ENCODE measurements at regions not wholly inside any gene's neighbourhood (a gene's known extent, or its start where the extent isn't known, plus 50 kb on each side); places are given as distances from the start of the nearest gene placed in this dataset.

DNA sequence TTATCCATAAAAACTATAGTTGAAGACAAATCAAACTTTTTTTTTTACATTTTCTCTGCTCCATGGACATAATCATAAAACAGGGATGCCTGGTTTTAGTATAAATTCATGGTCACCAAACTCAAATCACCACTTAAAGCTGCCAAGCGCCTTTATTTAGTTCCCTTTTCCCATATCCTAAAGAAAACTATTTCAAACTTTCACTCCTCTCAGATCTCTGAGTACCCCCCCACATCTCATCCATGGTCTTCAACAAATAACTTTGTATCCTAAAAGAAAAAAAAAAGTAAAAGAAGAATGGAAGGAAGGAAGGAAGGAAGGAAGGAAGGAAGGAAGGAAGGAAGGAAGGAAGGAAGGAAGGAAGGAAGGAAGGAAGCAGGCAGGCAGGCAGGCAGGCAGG lies 1438.7 kb downstream of the C4orf33 start:
- TF ChIP-seq, protein P1, sequence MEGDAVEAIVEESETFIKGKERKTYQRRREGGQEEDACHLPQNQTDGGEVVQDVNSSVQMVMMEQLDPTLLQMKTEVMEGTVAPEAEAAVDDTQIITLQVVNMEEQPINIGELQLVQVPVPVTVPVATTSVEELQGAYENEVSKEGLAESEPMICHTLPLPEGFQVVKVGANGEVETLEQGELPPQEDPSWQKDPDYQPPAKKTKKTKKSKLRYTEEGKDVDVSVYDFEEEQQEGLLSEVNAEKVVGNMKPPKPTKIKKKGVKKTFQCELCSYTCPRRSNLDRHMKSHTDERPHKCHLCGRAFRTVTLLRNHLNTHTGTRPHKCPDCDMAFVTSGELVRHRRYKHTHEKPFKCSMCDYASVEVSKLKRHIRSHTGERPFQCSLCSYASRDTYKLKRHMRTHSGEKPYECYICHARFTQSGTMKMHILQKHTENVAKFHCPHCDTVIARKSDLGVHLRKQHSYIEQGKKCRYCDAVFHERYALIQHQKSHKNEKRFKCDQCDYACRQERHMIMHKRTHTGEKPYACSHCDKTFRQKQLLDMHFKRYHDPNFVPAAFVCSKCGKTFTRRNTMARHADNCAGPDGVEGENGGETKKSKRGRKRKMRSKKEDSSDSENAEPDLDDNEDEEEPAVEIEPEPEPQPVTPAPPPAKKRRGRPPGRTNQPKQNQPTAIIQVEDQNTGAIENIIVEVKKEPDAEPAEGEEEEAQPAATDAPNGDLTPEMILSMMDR (IDR thresholded peaks at IDR 0.05): no peak
- no peak for TF ChIP-seq ZFX (IDR thresholded peaks at IDR 0.05; ENCODE audit: borderline replicate concordance)
- H3K27ac ChIP-seq: no peak overlapping the region

DNA sequence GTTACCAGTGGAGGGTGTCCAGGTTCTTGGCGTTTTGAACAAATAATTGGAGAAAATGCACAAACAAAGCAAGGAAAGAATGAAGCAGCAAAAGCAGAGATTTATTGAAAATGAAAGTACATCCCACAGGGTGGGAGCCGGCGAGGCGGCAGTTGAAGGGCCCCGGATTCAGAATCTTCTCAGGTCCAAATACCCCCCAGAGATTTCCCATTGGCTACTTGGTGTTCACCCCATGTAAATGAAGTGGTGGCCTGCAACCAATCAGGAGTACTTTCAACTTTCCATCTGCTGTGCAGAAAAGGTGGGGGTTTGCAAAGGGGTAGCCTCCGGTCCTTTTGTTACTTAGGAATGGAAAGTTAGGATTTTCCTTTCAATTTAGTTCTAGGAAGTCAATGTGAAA lies 1447.0 kb downstream of the C4orf33 start:
- TF ChIP-seq ZFX (IDR thresholded peaks at IDR 0.05; ENCODE audit: borderline replicate concordance): no peak
- TF ChIP-seq, protein P1 (IDR thresholded peaks at IDR 0.05): no peak
- H3K27ac ChIP-seq: no peak overlapping the region

DNA sequence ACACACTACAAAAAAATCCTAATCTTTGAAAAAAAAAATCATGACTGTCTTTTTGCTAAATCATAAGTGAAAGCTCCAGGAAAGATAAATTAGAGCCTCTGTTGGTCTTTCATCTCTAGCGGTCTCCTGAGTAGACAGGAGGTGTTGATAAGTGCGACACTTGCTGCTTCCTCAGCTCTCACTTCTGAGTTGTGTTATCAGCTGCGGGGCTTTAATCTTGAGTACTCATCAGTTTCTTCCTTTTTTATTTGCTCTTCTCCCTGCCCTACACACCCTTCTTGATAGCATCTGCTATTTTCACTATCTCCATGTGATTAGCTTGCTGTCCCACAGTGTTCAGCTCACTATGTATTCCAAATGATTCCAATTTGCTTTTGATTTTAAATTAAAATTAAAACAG lies 1449.2 kb downstream of the C4orf33 start:
- H3K27ac ChIP-seq: no peak overlapping the region
- TF ChIP-seq, protein P1 (IDR thresholded peaks at IDR 0.05): no peak
- TF ChIP-seq ZFX (IDR thresholded peaks at IDR 0.05; ENCODE audit: borderline replicate concordance): no peak

DNA sequence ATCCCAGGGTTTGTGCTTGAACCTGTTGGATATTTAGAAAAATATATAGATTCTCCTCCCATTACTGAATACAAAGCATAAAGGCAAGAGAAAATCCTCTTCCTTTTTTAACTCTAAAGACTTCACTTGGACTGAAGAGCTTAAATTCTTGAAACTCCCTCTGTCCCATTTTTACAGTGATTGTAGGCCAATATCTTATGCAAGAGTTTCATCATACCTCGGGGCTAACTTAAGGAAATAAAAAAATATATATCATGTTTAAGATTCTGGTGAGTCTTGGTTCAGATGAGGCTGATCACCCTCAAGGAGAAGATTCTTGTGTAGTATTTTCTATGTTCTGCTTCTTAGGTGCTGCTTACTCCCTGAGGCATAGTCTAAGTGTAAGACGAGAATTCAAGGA lies 1449.6 kb downstream of the C4orf33 start:
- no peak overlapping the region for H3K27ac ChIP-seq
- TF ChIP-seq, protein P1 (IDR thresholded peaks at IDR 0.05): no peak
- no peak for TF ChIP-seq ZFX (IDR thresholded peaks at IDR 0.05; ENCODE audit: borderline replicate concordance)

DNA sequence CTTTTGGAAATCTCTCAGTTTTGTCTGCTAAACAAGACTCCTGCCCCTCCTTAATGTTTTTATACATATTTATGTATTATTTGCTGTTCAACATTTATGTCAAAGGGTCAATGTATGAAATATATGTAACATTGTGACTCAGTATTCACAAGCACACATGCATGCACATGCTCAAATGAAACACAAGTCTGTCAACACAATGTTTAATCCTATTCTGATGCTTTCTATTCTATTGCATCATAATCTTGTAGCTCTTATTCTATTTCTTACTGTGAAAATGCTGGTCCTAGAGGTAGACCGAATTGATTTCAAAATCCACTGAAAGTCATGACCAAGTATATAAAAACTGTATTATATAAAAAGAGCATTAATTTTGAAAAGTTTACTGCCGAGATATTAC lies 1463.3 kb downstream of the C4orf33 start:
- no peak overlapping the region for H3K27ac ChIP-seq
- TF ChIP-seq ZFX (IDR thresholded peaks at IDR 0.05; ENCODE audit: borderline replicate concordance): no peak
- TF ChIP-seq, protein P1 (IDR thresholded peaks at IDR 0.05): no peak

DNA sequence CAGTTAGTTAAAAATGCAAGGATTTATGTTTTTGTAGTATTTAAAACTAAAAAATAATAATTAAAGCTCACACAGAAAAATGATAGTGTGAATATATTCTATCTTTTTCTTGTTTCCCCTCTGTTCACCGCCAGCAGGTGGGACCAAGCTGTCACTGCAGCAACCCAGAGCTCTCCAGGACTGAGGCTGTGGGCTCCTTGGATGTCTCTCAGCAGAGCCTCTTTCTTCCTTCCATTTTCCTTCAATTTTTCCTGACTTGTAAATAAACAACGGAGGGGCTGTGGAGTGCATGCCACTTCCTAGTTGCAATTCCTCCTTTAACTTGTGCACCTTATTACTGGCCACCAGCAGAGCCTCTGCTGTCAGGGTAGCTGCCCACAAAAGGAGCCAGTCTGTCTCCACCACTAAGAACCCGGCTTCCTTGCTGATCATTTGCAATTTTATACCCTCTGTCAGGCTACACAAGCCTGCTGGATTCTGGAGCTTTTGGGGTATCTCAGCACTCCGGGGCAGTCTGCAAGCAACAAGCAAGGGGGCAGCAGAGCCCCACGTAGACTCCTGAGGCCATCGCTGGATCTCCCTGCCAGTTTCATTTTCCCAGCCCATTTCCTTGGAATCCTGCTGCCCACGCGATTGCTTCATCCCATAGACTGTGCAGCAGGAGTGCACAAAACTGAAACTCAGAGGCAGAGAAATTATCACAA lies 1467.4 kb downstream of the C4orf33 start:
- no peak for TF ChIP-seq ZFX (IDR thresholded peaks at IDR 0.05; ENCODE audit: borderline replicate concordance)
- TF ChIP-seq, protein P1 (IDR thresholded peaks at IDR 0.05): peak; percentile 25; the same call in 1 of the 2 replicates
- no peak overlapping the region for H3K27ac ChIP-seq

DNA sequence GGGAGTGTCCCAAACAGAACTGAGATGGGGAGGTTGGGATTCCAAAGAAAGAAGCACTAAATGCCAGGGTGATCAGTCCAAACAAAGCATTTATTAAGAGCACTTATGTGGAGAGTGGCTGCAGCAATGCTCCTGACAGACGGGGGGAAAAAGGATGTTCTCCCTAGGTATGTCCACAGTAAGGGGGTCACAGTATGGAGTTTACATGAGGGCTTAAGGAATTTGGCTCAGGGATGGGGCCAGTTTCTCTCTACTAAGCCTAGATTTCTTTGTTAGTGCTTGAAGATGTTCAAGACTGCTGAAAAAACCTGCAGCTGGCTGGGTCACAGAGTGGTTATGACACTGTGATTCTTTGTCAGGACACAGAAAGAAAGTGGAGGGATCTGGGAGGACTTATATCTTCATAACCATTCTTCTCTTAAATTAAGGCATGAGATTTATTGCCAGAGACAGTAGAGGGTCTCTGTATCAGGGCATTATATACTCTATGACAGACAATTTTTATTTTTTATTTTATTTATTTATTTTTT lies 1468.0 kb downstream of the C4orf33 start:
- H3K27ac ChIP-seq: no peak overlapping the region

More for the DNA sequence above, 1468.0 kb downstream of the C4orf33 start:
- TF ChIP-seq ZFX (IDR thresholded peaks at IDR 0.05; ENCODE audit: borderline replicate concordance): no peak
- TF ChIP-seq, protein P1 (IDR thresholded peaks at IDR 0.05): no peak
